HG02763 (cell line): ENCODE measurements at regions not wholly inside any gene's neighbourhood (a gene's known extent, or its start where the extent isn't known, plus 50 kb on each side); places are given as distances from the start of the nearest gene placed in this dataset.

ENCODE experiments used
- ATAC-seq: cut with Tn5 transposase; IDR thresholded peaks from one replicate; pipeline ENCODE4 v1.9.1; 2021; ENCODE audit warnings: mild to moderate bottlenecking, moderate library complexity; ENCODE audit not compliant: unreplicated experiment

- ATAC-seq, result no peak
Measured at GRCh38 chr9:89790542-89791109, 185.8 kb downstream of the GADD45G start.

- no peak for ATAC-seq
Measured at GRCh38 chr9:89791754-89792153, 186.9 kb downstream of the GADD45G start.

- no peak for ATAC-seq
Measured at GRCh38 chr9:89792189-89793123, 187.6 kb downstream of the GADD45G start.

- no peak for ATAC-seq
Measured at GRCh38 chr9:89793124-89793495, 188.3 kb downstream of the GADD45G start.

- ATAC-seq, result no peak
Measured at GRCh38 chr9:89793551-89793950, 188.7 kb downstream of the GADD45G start.

GRCh38 chr9:89794918-89795317 is 190.1 kb downstream of the GADD45G start:
- ATAC-seq, result no peak

- ATAC-seq, result no peak
Measured at GRCh38 chr9:89795538-89796195, 190.9 kb downstream of the GADD45G start.

- ATAC-seq, result no peak
Measured at GRCh38 chr9:89796606-89797005, 191.8 kb downstream of the GADD45G start.

GRCh38 chr9:89797255-89797654 is 192.4 kb downstream of the GADD45G start:
- ATAC-seq, result no peak

- no peak for ATAC-seq
Measured at GRCh38 chr9:89797937-89798455, 193.2 kb downstream of the GADD45G start.

- ATAC-seq, result no peak
Measured at GRCh38 chr9:89798547-89799120, 193.8 kb downstream of the GADD45G start.

GRCh38 chr9:89799221-89799620 is 194.4 kb downstream of the GADD45G start:
- no peak for ATAC-seq

- ATAC-seq, result no peak
Measured at GRCh38 chr9:89799766-89800165, 195.0 kb downstream of the GADD45G start.

GRCh38 chr9:89801341-89801740 is 196.5 kb downstream of the GADD45G start:
- ATAC-seq, result no peak

GRCh38 chr9:89801742-89802670 is 197.2 kb downstream of the GADD45G start:
- ATAC-seq, result no peak

GRCh38 chr9:89802781-89803355 is 198.1 kb downstream of the GADD45G start:
- no peak for ATAC-seq

- ATAC-seq, result no peak
Measured at GRCh38 chr9:89803403-89803802, 198.6 kb downstream of the GADD45G start.

GRCh38 chr9:89804766-89805531 is 200.1 kb downstream of the GADD45G start:
- no peak for ATAC-seq
